ENCODE measurements at regions not wholly inside any gene's neighbourhood (a gene's known extent, or its start where the extent isn't known, plus 50 kb on each side); places are given as distances from the start of the nearest gene placed in this dataset.

GRCh38 chr1:232260045-232260444 lies 369.9 kb downstream of the SIPA1L2 start:
- CTCF ChIA-PET, result interaction anchor here (0.6 kb wide), 1 partner anchor 243 kb away, joined by 8 read pairs; no protein-coding TSS in a partner anchor
- H3K27me3 ChIP-seq (replicated peaks; ENCODE audit: insufficient read depth, low read depth, low read length, poor library complexity), result no peaks in the 10 kb centered on the region
- DNase-seq (ENCODE audit: low spot score), result no peak
- H3K36me3 ChIP-seq (ENCODE audit: insufficient read depth, low read length, poor library complexity, severe bottlenecking), result no peaks in the 10 kb centered on the region
- intact Hi-C loops (cut with micrococcal nuclease; ENCODE audit: unreplicated experiment), result no loop called here
- no peak overlapping the region for H3K4me3 ChIP-seq (ENCODE audit: low read depth, low read length, poor library complexity, severe bottlenecking)
- no peaks in the 10 kb centered on the region for H3K4me1 ChIP-seq (ENCODE audit: insufficient read depth, low read length, poor library complexity, severe bottlenecking)
- H3K27ac ChIP-seq (ENCODE audit: low read depth, low read length, poor library complexity, severe bottlenecking), result no peak overlapping the region
- BruUV-seq (replicated peaks), result no TSS peak
- POLR2A ChIA-PET (ENCODE audit: low non-redundant PET), result interaction anchor here (0.6 kb wide), 1 partner anchor 118 kb away, joined by 3 read pairs; no protein-coding TSS in a partner anchor
- TF ChIP-seq EZH2 (IDR thresholded peaks at IDR 0.05; ENCODE audit: borderline replicate concordance, low read depth, low read length, poor library complexity, severe bottlenecking) (no peak), CTCF (conservative IDR thresholded peaks at IDR 0.05; ENCODE audit: low read depth, low read length) (no peak)
- H3K9me3 ChIP-seq (ENCODE audit: low read depth, low read length, poor library complexity, severe bottlenecking), result no peaks in the 10 kb centered on the region

GRCh38 chr1:232259333-232259732 lies 370.6 kb downstream of the SIPA1L2 start:
- Histone ChIP-seq H3K27ac (ENCODE audit: low read depth, low read length, poor library complexity, severe bottlenecking) (no peak overlapping the region), H3K9me3 (ENCODE audit: low read depth, low read length, poor library complexity, severe bottlenecking) (no peaks in the 10 kb centered on the region), H3K36me3 (ENCODE audit: insufficient read depth, low read length, poor library complexity, severe bottlenecking) (no peaks in the 10 kb centered on the region), H3K27me3 (replicated peaks; ENCODE audit: insufficient read depth, low read depth, low read length, poor library complexity) (no peaks in the 10 kb centered on the region), H3K4me3 (ENCODE audit: low read depth, low read length, poor library complexity, severe bottlenecking) (no peak overlapping the region), H3K4me1 (ENCODE audit: insufficient read depth, low read length, poor library complexity, severe bottlenecking) (no peaks in the 10 kb centered on the region)
- intact Hi-C loops (cut with micrococcal nuclease; ENCODE audit: unreplicated experiment), result no loop called here
- no peak for DNase-seq (ENCODE audit: low spot score)
- ChIA-PET CTCF (interaction anchor here (0.6 kb wide), 1 partner anchor 242 kb away, joined by 8 read pairs; no protein-coding TSS in a partner anchor), POLR2A (ENCODE audit: low non-redundant PET) (interaction anchor here (0.6 kb wide), 1 partner anchor 118 kb away, joined by 3 read pairs; no protein-coding TSS in a partner anchor)
- TF ChIP-seq EZH2 (IDR thresholded peaks at IDR 0.05; ENCODE audit: borderline replicate concordance, low read depth, low read length, poor library complexity, severe bottlenecking) (no peak), CTCF (conservative IDR thresholded peaks at IDR 0.05; ENCODE audit: low read depth, low read length) (no peak)
- BruUV-seq (replicated peaks), result no TSS peak

- BruUV-seq (replicated peaks), result no TSS peak
- no peak overlapping the region for H3K27ac ChIP-seq (ENCODE audit: low read depth, low read length, poor library complexity, severe bottlenecking)
- no peaks in the 10 kb centered on the region for H3K36me3 ChIP-seq (ENCODE audit: insufficient read depth, low read length, poor library complexity, severe bottlenecking)
- no peaks in the 10 kb centered on the region for H3K27me3 ChIP-seq (replicated peaks; ENCODE audit: insufficient read depth, low read depth, low read length, poor library complexity)
- peak; percentile 5 for DNase-seq (ENCODE audit: low spot score)
- CTCF ChIA-PET, result no interaction called here
- no peaks in the 10 kb centered on the region for H3K9me3 ChIP-seq (ENCODE audit: low read depth, low read length, poor library complexity, severe bottlenecking)
- H3K4me3 ChIP-seq (ENCODE audit: low read depth, low read length, poor library complexity, severe bottlenecking), result no peak overlapping the region
- POLR2A ChIA-PET (ENCODE audit: low non-redundant PET), result no interaction called here
- H3K4me1 ChIP-seq (ENCODE audit: insufficient read depth, low read length, poor library complexity, severe bottlenecking), result no peaks in the 10 kb centered on the region
- intact Hi-C loops (cut with micrococcal nuclease; ENCODE audit: unreplicated experiment), result no loop called here
- no peak for TF ChIP-seq EZH2 (IDR thresholded peaks at IDR 0.05; ENCODE audit: borderline replicate concordance, low read depth, low read length, poor library complexity, severe bottlenecking)
These were observed 377.3 kb downstream of the SIPA1L2 start for GRCh38 chr1:232252546-232253118.

- no peaks in the 10 kb centered on the region for H3K4me1 ChIP-seq (ENCODE audit: insufficient read depth, low read length, poor library complexity, severe bottlenecking)
These were observed 379.1 kb downstream of the SIPA1L2 start for GRCh38 chr1:232250838-232251237.

More at GRCh38 chr1:232250838-232251237, 379.1 kb downstream of the SIPA1L2 start:
- Histone ChIP-seq H3K4me3 (ENCODE audit: low read depth, low read length, poor library complexity, severe bottlenecking) (no peak overlapping the region), H3K9me3 (ENCODE audit: low read depth, low read length, poor library complexity, severe bottlenecking) (no peaks in the 10 kb centered on the region), H3K27ac (ENCODE audit: low read depth, low read length, poor library complexity, severe bottlenecking) (no peak overlapping the region), H3K27me3 (replicated peaks; ENCODE audit: insufficient read depth, low read depth, low read length, poor library complexity) (no peaks in the 10 kb centered on the region), H3K36me3 (ENCODE audit: insufficient read depth, low read length, poor library complexity, severe bottlenecking) (no peaks in the 10 kb centered on the region)
- no peak for DNase-seq (ENCODE audit: low spot score)
- POLR2A ChIA-PET (ENCODE audit: low non-redundant PET), result no interaction called here
- CTCF ChIA-PET, result no interaction called here
- no peak for TF ChIP-seq CTCF (conservative IDR thresholded peaks at IDR 0.05; ENCODE audit: low read depth, low read length)
- no peak for TF ChIP-seq EZH2 (IDR thresholded peaks at IDR 0.05; ENCODE audit: borderline replicate concordance, low read depth, low read length, poor library complexity, severe bottlenecking)
- intact Hi-C loops (cut with micrococcal nuclease; ENCODE audit: unreplicated experiment), result no loop called here
- no TSS peak for BruUV-seq (replicated peaks)
